Activated CD8-positive, alpha-beta memory T cell treated with anti-CD3 and anti-CD28 coated beads for 48 hours (primary cell): ENCODE measurements at regions not wholly inside any gene's neighbourhood (a gene's known extent, or its start where the extent isn't known, plus 50 kb on each side); places are given as distances from the start of the nearest gene placed in this dataset.

Experiments used
- DNase-seq, 3 experiments: peaks; one replicate each; pipeline ENCODE4 v3.0.0-alpha.2; 2020; ENCODE audit warnings: low read depth in 2 of 3, low spot score in 2 of 3

DNA sequence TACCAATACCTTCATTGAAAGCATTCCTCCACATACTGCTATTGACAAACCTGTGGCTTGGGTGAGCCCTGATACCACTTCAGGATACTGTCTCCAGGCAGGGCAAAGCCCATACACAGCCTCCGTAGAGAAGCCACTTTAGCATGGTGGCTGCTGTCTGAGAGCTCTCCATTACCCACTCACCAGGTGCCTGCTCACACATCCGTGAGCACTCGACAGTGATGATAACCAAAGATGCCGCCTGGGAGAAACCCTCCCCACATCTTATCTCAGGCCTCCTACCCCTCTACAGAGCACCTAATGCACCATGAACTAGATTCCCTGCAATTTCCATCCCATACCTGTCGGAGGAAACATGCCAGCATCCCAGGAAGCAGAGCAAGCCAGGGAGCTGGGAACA is 57.6 kb upstream of the KLHL29 start:
- no peak for DNase-seq

DNA sequence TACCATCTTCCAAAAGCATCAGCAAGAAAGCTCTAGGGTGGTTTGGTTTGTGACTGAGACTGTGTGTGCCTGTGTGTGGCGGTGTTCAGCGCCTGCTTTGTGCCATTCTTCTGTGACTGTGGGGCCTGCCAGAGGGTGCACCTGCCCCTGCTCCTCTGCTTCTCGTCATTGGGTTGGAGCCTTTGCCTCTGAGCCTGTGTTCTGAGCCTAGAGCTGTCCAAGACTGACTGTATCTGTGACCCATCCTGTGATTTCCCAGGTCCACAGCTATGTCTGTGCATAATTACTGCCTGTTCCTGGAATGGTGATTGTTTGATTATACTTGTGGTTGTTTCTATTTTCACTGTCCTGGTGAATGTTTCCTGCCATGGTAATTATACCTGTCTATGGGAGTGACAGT is 57.1 kb upstream of the KLHL29 start:
- no peak for DNase-seq

- DNase-seq = no peak
These were observed 54.8 kb upstream of the KLHL29 start for GRCh38 chr2:23330214-23330613.
